ENCODE measurements at regions not wholly inside any gene's neighbourhood (a gene's known extent, or its start where the extent isn't known, plus 50 kb on each side); places are given as distances from the start of the nearest gene placed in this dataset.
A peak's percentile ranks its signal among the peaks of the same experiment; 100 is the strongest.

GRCh38 chr1:185681034-185681633 is 53.1 kb upstream of the HMCN1 start:
- DNase-seq: peak; percentile 80
- Mint-ChIP-seq H3K36me3 (ENCODE audit: low read depth) (no peaks in the 10 kb centered on the region), H3K9me3 (no peaks in the 10 kb centered on the region), H3K4me1 (peaks cover 18% of the 10 kb centered on the region), H3K27ac (no peak overlapping the region), H3K4me3 (no peak overlapping the region), H3K27me3 (peaks cover 3% of the 10 kb centered on the region)
- intact Hi-C loops (cut with micrococcal nuclease): loop anchor here (2.0 to 10.0 kb wide), 4 partner anchors 119 to 876 kb away; partner anchors contain the start of gene RNF2

DNA sequence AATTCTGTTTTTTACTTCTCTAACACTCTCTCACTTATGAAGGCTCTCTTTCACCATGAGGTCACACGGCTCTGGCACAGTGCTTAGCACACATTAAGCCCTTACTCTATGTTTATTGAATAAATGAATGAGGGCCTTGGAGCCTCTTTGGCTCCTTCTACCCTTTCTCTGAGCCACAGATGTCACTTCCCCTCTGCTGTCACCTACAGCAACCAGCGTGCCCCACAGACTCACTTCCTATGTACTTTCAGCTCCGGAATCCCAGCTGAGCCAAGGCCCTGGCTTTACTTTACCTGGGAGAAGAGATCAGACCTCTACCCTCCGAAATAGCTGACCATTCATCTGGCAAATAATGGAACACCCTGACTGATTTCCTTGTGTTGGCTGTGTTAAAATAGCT is 53.7 kb upstream of the HMCN1 start:
- Mint-ChIP-seq H3K4me3 (peak overlapping the region; percentile 9), H3K27me3 (peaks cover 3% of the 10 kb centered on the region), H3K36me3 (ENCODE audit: low read depth) (no peaks in the 10 kb centered on the region), H3K4me1 (peaks cover 20% of the 10 kb centered on the region), H3K27ac (peak overlapping the region; percentile 48), H3K9me3 (no peaks in the 10 kb centered on the region)
- peak; percentile 70 for DNase-seq
- intact Hi-C loops (cut with micrococcal nuclease): loop anchor here (2.0 to 10.0 kb wide), 4 partner anchors 118 to 876 kb away; partner anchors contain the start of gene RNF2

DNA sequence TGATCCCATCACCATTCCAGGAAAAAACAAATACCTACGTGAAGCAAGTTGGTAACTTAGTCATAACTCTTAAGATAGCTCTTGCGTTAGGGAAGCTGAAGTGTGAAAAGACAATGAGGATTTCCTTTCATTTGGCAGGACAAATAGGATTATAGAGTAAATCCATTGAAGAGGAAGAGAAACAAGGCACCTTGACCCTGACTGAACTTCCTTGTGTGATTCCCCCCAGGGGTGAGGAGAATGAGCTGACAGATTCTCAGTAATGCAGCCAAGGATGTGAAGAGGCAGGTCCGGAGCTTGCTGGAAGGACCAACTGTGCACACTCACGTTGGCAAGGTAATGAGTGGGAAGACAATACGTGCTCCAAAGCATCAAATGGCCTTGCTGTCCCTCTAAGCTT is 55.0 kb upstream of the HMCN1 start:
- Mint-ChIP-seq H3K9me3 (no peaks in the 10 kb centered on the region), H3K27me3 (no peaks in the 10 kb centered on the region), H3K4me1 (peaks cover 26% of the 10 kb centered on the region), H3K27ac (no peak overlapping the region), H3K36me3 (ENCODE audit: low read depth) (no peaks in the 10 kb centered on the region), H3K4me3 (no peak overlapping the region)
- intact Hi-C loops (cut with micrococcal nuclease): loop anchor here (5.0 kb wide), 1 partner anchor 257 kb away; no protein-coding TSS in a partner anchor
- DNase-seq: peak; percentile 40

DNA sequence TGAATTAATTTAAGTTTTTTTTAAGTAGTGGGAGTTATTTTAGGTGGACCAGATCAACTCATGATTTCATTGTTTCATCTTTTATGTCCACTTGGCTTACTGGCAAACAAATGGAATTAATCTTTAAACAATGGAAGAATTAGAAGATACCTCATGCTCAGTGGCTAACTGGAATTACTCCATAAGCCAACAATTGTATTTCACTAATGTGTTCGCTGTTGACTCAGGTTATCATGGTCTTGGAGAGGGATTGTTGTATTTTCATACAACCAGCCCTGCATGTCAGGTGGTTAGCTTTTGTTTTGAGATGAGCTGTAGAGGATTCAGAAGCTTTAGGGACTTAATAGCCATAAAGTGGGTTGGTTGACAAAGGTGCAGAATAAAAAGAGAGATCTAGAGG is 57.2 kb upstream of the HMCN1 start:
- H3K36me3 Mint-ChIP-seq (ENCODE audit: low read depth): no peaks in the 10 kb centered on the region
- no peaks in the 10 kb centered on the region for H3K27me3 Mint-ChIP-seq
- intact Hi-C loops (cut with micrococcal nuclease): loop anchor here (5.0 kb wide), 1 partner anchor 255 kb away; no protein-coding TSS in a partner anchor
- H3K27ac Mint-ChIP-seq: no peak overlapping the region
- no peaks in the 10 kb centered on the region for H3K9me3 Mint-ChIP-seq
- peaks cover 34% of the 10 kb centered on the region for H3K4me1 Mint-ChIP-seq
- H3K4me3 Mint-ChIP-seq: no peak overlapping the region
- no peak for DNase-seq

DNA sequence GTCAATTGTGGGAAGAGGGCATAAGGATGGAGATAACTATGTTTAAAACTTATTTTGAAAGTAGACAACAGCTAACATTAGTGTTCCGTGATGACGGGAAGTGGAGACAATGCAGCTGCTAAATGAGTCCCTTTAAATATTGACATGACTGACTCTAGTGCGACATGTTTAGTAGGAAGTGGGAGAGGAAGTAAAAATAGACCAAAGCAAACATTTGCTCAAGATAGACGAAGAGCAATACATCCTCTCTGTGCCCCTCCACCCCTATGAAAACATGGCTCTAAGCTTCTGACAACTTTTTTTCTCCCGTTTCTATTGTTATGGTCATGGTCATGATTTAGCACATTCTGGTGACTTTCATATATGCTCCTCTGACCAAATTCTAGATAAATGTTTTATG is 60.0 kb upstream of the HMCN1 start:
- Mint-ChIP-seq H3K36me3 (ENCODE audit: low read depth) (no peaks in the 10 kb centered on the region), H3K4me3 (peak overlapping the region; percentile 40), H3K27ac (peak overlapping the region; percentile 38), H3K9me3 (no peaks in the 10 kb centered on the region), H3K4me1 (peaks cover 30% of the 10 kb centered on the region), H3K27me3 (no peaks in the 10 kb centered on the region)
- peak; percentile 66 for DNase-seq
- intact Hi-C loops (cut with micrococcal nuclease): loop anchor here (5.0 kb wide), 4 partner anchors 107 to 687 kb away; partner anchors contain the start of genes SWT1 and TRMT1L

DNA sequence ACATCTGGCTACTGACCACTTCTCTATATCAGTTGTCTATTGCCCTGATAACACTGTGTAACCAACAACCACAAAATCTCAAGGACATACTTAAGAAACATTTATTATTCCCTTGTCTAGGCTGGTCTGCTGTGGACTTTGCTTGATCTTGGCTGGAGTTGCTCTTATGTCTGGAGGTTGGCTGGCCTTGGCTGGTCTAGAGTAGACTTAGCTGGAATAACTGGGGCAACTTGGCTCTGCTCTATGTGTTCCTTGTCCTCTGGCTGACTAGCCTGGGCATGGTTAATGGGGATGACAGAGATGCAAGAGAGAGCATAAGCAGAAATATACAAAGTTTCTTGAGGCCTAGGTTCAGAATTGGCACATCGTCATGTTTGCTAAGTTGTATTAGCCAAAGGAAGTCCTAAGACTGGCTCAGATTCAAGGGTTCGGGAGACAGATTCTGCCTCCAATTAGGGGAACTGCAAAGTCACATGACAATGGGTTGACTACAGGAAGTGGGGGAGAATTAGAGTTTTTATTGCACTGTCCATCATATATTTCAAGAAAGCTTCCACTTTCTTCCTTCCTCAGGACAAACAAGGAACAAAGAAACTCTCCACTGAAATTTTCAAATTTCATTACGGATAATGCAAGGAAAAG is 61.4 kb upstream of the HMCN1 start:
- Mint-ChIP-seq H3K4me1 (peaks cover 30% of the 10 kb centered on the region), H3K9me3 (no peaks in the 10 kb centered on the region), H3K36me3 (ENCODE audit: low read depth) (no peaks in the 10 kb centered on the region), H3K27ac (no peak overlapping the region), H3K27me3 (no peaks in the 10 kb centered on the region), H3K4me3 (no peak overlapping the region)
- no peak for DNase-seq
- intact Hi-C loops (cut with micrococcal nuclease): loop anchor here (5.0 kb wide), 4 partner anchors 106 to 686 kb away; partner anchors contain the start of genes SWT1 and TRMT1L

- peaks cover 24% of the 10 kb centered on the region for H3K4me1 Mint-ChIP-seq
- DNase-seq: peak; percentile 84
- no peaks in the 10 kb centered on the region for H3K36me3 Mint-ChIP-seq (ENCODE audit: low read depth)
- intact Hi-C loops (cut with micrococcal nuclease): loop anchor here (2.0 to 5.0 kb wide), 5 partner anchors 33 to 683 kb away; partner anchors contain the start of genes SWT1 and TRMT1L
- H3K27me3 Mint-ChIP-seq: no peaks in the 10 kb centered on the region
- no peak overlapping the region for H3K4me3 Mint-ChIP-seq
- no peak overlapping the region for H3K27ac Mint-ChIP-seq
- H3K9me3 Mint-ChIP-seq: no peaks in the 10 kb centered on the region
These were observed 64.0 kb upstream of the HMCN1 start for GRCh38 chr1:185670187-185670627.

DNA sequence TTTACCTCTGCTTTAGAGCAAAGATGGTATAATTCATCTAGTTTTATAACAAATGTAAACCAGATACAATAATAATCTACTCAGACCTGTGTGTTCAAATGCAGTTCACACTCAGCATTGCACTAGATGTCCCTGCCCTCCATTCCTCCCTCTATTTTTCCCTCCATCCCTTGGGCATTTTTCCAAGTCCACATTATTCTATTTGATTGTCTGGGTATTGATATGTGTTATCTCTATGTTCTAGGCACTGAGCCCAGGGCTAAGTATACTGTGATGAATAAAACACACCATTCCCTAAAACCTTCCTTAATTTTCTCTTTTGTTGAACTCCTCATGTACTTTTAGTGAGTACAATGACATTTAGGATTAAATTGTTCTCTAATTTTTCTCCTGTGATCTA is 66.2 kb upstream of the HMCN1 start:
- Mint-ChIP-seq H3K27ac (no peak overlapping the region), H3K9me3 (no peaks in the 10 kb centered on the region), H3K27me3 (no peaks in the 10 kb centered on the region), H3K4me3 (no peak overlapping the region), H3K36me3 (ENCODE audit: low read depth) (no peaks in the 10 kb centered on the region), H3K4me1 (peaks cover 18% of the 10 kb centered on the region)
- no peak for DNase-seq
- intact Hi-C loops (cut with micrococcal nuclease): loop anchor here (1.0 to 10.0 kb wide), 2 partner anchors 223 to 349 kb away; no protein-coding TSS in a partner anchor

- no peak for DNase-seq
- intact Hi-C loops (cut with micrococcal nuclease): loop anchor here (10.0 kb wide), 1 partner anchor 222 kb away; no protein-coding TSS in a partner anchor
- Mint-ChIP-seq H3K27ac (no peak overlapping the region), H3K27me3 (no peaks in the 10 kb centered on the region), H3K4me1 (peaks cover 18% of the 10 kb centered on the region), H3K9me3 (no peaks in the 10 kb centered on the region), H3K4me3 (no peak overlapping the region), H3K36me3 (ENCODE audit: low read depth) (no peaks in the 10 kb centered on the region)
These were observed 67.6 kb upstream of the HMCN1 start for GRCh38 chr1:185666582-185666981.

GRCh38 chr1:185663771-185664296 is 70.4 kb upstream of the HMCN1 start:
- no peaks in the 10 kb centered on the region for H3K36me3 Mint-ChIP-seq (ENCODE audit: low read depth)
- no peak overlapping the region for H3K27ac Mint-ChIP-seq
- peaks cover 6% of the 10 kb centered on the region for H3K9me3 Mint-ChIP-seq
- no peak for DNase-seq
- intact Hi-C loops (cut with micrococcal nuclease): loop anchor here (10.0 kb wide), 1 partner anchor 219 kb away; no protein-coding TSS in a partner anchor
- peaks cover 9% of the 10 kb centered on the region for H3K4me1 Mint-ChIP-seq
- H3K27me3 Mint-ChIP-seq: no peaks in the 10 kb centered on the region
- no peak overlapping the region for H3K4me3 Mint-ChIP-seq

DNA sequence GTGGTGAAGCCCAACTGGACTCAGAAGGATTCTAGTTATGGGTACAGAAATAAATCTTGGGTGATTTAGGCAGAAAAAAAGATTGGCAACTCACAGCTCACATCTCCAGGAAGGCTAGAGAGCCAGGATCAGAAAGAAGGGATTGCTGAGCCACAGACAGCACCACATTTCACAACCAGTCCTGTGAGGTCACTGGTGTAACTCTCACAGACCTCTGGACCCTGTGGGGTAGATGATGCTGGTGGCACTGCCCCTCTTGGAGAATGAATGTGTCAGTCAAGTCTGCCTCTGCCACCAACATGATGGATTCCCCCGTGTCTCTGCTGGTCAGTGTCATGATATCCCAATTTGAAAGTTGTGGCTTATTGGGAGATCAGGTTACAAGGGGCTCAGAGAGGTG is 70.9 kb upstream of the HMCN1 start:
- Mint-ChIP-seq H3K4me1 (peaks cover 11% of the 10 kb centered on the region), H3K27ac (no peak overlapping the region), H3K9me3 (peaks cover 6% of the 10 kb centered on the region), H3K4me3 (no peak overlapping the region), H3K27me3 (no peaks in the 10 kb centered on the region), H3K36me3 (ENCODE audit: low read depth) (no peaks in the 10 kb centered on the region)
- DNase-seq: no peak
- intact Hi-C loops (cut with micrococcal nuclease): loop anchor here (10.0 kb wide), 1 partner anchor 219 kb away; no protein-coding TSS in a partner anchor

- Mint-ChIP-seq H3K4me1 (peaks cover 16% of the 10 kb centered on the region), H3K36me3 (ENCODE audit: low read depth) (no peaks in the 10 kb centered on the region), H3K9me3 (peaks cover 6% of the 10 kb centered on the region), H3K27me3 (no peaks in the 10 kb centered on the region), H3K4me3 (no peak overlapping the region), H3K27ac (no peak overlapping the region)
- DNase-seq: no peak
- intact Hi-C loops (cut with micrococcal nuclease): loop anchor here (10.0 kb wide), 1 partner anchor 217 kb away; no protein-coding TSS in a partner anchor
These were observed 72.2 kb upstream of the HMCN1 start for GRCh38 chr1:185661971-185662370.

DNA sequence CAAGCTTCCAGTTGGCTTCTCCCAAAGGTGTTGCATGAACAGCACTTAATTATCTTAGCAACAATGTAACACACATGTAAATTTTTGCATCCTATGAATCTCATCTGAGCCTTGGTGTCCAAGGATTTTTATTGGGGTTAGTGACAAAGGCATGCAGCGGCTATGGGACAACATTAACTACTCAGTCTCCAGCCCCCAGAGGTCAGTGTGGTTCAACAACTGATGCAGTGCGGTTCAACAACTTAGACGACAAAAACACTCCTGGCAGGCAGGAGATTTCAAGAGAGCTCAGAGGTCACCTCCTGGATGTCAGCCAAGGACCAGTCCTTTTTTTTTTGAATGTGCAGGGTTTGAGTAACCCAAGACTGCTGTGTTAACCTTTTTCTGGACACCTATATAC is 77.5 kb upstream of the HMCN1 start:
- H3K27ac Mint-ChIP-seq: no peak overlapping the region
- peaks cover 8% of the 10 kb centered on the region for H3K9me3 Mint-ChIP-seq
- H3K4me3 Mint-ChIP-seq: no peak overlapping the region
- H3K36me3 Mint-ChIP-seq (ENCODE audit: low read depth): no peaks in the 10 kb centered on the region
- H3K27me3 Mint-ChIP-seq: no peaks in the 10 kb centered on the region
- intact Hi-C loops (cut with micrococcal nuclease): no loop called here
- DNase-seq: no peak
- H3K4me1 Mint-ChIP-seq: peaks cover 7% of the 10 kb centered on the region

DNA sequence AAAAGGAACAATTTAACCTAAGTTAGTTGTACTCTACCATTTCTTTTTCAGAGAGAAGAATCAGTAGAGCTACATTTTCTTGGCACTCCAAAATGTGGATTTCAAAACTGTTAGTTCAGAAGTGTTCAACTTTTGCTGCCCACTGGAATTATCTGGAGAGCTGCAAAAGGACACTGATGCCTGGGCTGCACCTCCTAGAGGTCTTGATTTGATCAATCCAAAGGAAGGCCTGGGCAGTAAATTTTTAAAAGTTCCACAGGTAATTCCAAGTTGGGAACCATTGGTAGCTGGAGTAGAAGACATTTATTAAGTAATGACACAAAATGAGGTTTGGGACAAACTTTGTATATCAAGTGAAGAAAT is 79.3 kb upstream of the HMCN1 start:
- Mint-ChIP-seq H3K9me3 (peaks cover 3% of the 10 kb centered on the region), H3K27ac (no peak overlapping the region), H3K36me3 (ENCODE audit: low read depth) (no peaks in the 10 kb centered on the region), H3K27me3 (no peaks in the 10 kb centered on the region), H3K4me1 (peaks cover 7% of the 10 kb centered on the region), H3K4me3 (no peak overlapping the region)
- no peak for DNase-seq
- intact Hi-C loops (cut with micrococcal nuclease): no loop called here
